HG03025 (cell line): ENCODE measurements at regions not wholly inside any gene's neighbourhood (a gene's known extent, or its start where the extent isn't known, plus 50 kb on each side); places are given as distances from the start of the nearest gene placed in this dataset.
"Not testable (repeated sequence)": the region's sequence is repeated elsewhere in the genome, so short reads cannot be mapped to it uniquely, and the experiment has no call there.

Experiments
- ATAC-seq: cut with Tn5 transposase; IDR thresholded peaks from one replicate; pipeline ENCODE4 v1.9.1; 2021; ENCODE audit warnings: mild to moderate bottlenecking, moderate library complexity; ENCODE audit not compliant: unreplicated experiment, low FRiP score

- ATAC-seq: no peak
Observed at GRCh38 chr9:90447773-90448172, 194.9 kb downstream of the DIRAS2 start.

- ATAC-seq: no peak
Observed at GRCh38 chr9:90449213-90449925, 193.3 kb downstream of the DIRAS2 start.

DNA sequence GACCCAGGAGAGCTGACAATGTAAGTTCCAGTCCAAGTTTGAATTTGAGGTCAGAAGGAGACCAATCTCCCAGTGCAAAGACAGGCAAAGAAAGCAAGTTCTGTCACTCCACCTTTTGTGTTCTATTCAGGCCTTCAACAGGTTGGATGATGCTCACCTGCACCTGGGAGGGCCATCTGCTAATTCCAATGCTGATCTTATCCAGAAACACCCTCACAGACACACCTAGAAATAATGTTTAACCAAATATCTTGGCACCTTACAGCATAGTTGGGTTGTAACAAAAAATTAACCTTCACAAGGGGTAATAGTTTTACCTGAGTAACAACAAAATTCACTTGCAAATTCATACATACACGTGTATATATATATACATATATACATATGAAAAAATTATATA is 190.8 kb downstream of the DIRAS2 start:
- ATAC-seq: no peak

DNA sequence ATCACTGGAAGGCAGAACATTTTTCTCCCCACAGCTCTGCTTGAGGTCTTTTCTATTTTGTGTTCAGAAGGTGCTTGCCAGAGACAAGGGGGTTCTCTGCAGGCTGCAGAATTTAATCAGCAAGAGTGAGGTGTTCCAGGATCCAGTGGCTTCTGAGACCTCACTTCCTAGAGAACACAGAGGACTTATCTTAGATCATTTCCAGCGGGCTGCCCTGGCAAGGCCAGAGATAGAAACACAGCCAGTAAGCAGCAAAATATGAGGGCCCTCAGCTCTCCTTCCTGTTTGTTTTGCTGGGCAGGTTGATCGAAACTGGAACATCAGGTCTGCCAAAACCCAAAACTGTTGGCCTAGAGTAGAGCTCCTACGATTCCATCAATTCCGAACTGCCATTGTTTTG is 187.3 kb downstream of the DIRAS2 start:
- ATAC-seq: no peak

DNA sequence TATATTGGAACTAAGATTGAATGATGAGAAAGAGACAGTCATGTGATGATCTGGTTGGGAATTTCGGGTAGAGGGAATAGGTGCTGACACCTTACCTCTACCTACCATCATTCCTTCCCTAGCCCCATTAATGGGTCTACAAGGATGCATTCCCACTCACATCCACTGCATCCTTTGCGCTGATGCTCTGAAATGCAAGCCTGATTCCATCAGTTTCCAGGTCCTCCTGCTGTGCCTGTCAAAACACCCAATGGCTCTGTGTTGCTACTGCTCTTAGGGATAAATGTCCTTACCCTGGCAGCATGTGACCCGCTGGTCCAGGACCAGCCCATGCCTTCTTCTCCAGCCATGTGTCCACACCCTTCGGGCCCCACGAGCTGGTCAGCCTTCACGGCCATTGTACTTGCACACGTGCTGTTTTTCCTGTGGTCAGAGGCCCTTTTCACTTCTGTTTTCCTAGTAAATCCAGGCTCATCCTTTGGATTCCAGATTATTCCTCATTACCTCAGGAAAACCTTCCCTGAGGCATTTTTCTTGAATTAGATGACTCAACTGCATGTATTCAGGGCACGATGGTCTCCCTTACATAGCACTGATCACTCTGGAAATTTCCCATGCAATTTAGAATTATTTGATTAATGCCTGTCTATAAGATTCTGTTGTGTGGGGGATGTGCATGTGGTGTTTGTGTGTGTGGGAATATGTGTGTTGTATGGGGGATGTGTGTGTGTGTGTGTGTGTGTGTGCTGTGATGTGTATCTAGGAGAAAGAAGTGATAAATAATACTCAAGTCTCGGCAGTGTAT is 185.0 kb downstream of the DIRAS2 start:
- ATAC-seq: no peak

- no peak for ATAC-seq
Observed at GRCh38 chr9:90458485-90458884, 184.1 kb downstream of the DIRAS2 start.

DNA sequence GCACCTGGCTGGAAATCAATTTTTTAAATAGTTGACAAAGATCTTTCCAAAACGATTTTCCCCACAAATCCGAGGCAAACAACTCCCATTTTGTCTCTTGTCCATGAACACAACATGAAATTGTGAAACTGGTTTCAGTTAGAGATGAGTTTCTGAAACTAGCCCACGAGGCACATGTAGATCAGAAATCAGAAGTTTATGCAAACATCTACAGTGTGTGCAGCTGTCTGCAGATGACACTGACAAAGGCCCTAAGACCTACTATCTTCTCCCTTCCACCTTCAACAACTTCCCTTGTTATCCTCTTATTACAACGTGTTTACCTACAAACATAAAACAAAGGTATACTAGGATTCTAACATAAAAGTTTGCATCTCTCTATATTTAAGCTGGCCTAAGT is 183.3 kb downstream of the DIRAS2 start:
- ATAC-seq: peak; percentile 86

- no peak for ATAC-seq
Observed at GRCh38 chr9:90460220-90460619, 182.4 kb downstream of the DIRAS2 start.

DNA sequence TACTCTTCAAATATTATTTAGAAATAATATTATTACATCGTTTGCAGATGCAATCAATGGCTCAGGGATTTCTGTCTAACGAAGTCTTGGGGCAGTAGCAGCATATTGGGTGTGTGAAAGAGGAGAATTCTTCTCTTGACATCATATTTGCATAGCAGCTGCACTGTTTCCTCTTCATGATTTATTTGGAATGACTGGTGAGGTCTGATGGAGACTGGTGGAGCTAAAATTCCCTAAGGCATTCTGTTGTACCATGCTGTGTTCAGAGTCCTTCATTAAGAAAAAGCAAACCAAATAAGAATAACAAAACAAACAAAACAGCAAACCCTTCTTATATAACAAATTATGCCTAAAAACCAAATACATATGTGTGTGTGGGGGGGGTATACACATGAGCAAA is 177.6 kb downstream of the DIRAS2 start:
- ATAC-seq: no peak

DNA sequence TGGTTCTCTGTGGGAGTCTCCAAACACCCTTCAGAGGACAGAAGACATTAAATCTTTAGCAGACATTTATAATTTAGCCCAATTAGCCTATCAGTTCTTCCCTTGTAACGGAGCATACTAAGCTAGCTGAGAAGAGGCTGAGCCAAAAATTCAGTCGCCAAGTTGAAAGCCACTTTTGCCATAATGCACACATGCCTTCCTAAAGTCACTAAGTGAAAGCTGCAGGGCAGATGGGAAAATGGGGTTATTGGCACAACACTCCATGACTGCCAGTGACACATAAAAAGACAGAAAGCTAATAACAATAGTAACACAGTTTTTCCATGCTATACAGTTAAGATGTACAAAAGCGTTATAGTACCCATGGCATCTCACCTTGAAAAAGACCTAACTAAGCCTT is 176.2 kb downstream of the DIRAS2 start:
- ATAC-seq: no peak

- no peak for ATAC-seq
Observed at GRCh38 chr9:90469435-90469834, 173.2 kb downstream of the DIRAS2 start.

DNA sequence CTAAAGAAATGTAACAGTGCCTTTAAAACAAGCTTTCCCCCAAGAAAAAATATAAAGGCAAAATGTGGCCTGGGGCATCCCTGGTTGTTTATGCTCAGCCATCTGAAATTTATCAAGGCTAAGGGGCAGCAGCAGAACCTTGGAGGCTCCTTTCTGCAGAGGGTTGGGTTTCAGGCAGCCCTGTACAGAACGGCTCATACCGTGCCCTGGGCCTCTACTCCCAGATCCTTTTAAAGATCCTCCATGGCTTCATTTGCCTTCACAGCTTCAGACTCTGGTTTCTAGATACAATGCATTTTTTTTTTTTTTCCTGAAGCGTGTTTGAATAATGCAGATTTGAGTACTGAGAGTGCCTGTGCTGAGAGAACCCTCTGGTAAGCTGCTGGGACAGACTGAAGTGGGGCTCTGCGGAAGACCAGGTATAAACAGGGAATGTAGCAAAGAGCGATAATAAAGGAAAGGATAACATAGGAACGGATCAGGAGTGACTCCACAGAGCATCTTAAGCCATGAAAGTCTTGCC is 172.7 kb downstream of the DIRAS2 start:
- ATAC-seq: no peak

GRCh38 chr9:90476058-90476457 is 166.6 kb downstream of the DIRAS2 start:
- no peak for ATAC-seq

GRCh38 chr9:90477535-90477934 is 165.1 kb downstream of the DIRAS2 start:
- no peak for ATAC-seq

GRCh38 chr9:90478821-90479220 is 163.8 kb downstream of the DIRAS2 start:
- no peak for ATAC-seq

DNA sequence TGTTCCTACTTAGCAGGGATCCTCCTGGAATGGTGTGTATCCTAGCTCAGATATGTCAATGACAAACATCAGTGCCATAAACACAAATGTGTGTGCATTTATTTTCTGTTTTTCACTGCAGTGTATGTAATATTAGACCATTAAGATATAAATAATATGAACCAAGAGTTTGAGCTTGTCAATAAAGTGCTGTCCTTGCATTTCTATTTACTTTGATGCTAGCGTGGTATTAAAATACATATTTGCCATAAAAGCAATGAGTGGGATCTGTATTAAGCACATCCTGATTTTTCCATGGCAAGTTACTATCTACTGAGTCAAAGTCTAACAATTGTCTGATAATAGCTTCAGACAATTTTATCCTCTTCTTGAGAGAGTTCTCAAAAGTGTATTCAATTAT is 157.6 kb downstream of the DIRAS2 start:
- ATAC-seq: no peak

GRCh38 chr9:90489066-90489465 is 153.6 kb downstream of the DIRAS2 start:
- ATAC-seq: no peak

GRCh38 chr9:90499761-90500160 is 142.9 kb downstream of the DIRAS2 start:
- ATAC-seq: no peak

- no peak for ATAC-seq
Observed at GRCh38 chr9:90502134-90502533, 140.5 kb downstream of the DIRAS2 start.

DNA sequence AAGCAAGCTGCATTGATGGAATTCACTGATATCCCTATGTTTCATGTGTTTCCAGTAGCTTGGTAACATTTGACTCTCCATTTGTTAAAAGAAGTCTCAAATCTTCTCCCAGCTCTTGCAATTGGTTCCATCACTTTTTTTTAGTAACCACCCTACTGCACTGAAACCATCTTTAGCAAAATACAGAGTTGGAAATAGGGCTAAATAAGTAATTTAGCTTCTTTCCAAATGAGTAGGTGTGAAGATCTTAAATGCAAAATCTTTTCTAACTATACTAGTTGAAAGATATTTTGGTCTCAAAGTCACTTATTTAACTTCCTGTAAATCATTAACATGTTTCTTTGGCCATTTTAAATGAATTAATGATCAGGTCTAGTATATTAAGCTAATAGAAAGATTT is 138.1 kb downstream of the DIRAS2 start:
- no peak for ATAC-seq

- ATAC-seq: no peak
Observed at GRCh38 chr9:90505695-90506094, 136.9 kb downstream of the DIRAS2 start.

- not testable (repeated sequence) for ATAC-seq
Observed at GRCh38 chr9:90506402-90506801, 136.2 kb downstream of the DIRAS2 start.
